Peyer's patch (tissue), 4 donors: ENCODE measurements at regions not wholly inside any gene's neighbourhood (a gene's known extent, or its start where the extent isn't known, plus 50 kb on each side); places are given as distances from the start of the nearest gene placed in this dataset.

ENCODE experiments used
- CTCF ChIP-seq, 6 experiments: fragments of 450-650 bp in 4 of 6; fragments of 200-600 bp in 2 of 6; sonication (generic) in 1 of 6; IDR thresholded peaks; one replicate each; pipeline ENCODE4 v1.5.1; 2017 to 2019; ENCODE audit warnings: antibody characterized with exemption in 6 of 6, mild to moderate bottlenecking in 3 of 6, moderate library complexity in 1 of 6
- POLR2A ChIP-seq, 2 donors: fragments of 450-650 bp; IDR thresholded peaks; one replicate each; pipeline ENCODE4 v1.5.1; 2017; ENCODE audit warnings: antibody characterized with exemption in 2 of 2, mild to moderate bottlenecking in 2 of 2, moderate library complexity in 2 of 2

GRCh38 chr7:45331563-45331962 is 174.0 kb downstream of the RAMP3 start:
- no peak for TF ChIP-seq CTCF (IDR thresholded peaks at IDR 0.05)
- no peak for TF ChIP-seq POLR2A (IDR thresholded peaks at IDR 0.05)
